NCI-H2171 treated with DMSO at 0.1 percent for 48 hours (cell line): ENCODE measurements at regions not wholly inside any gene's neighbourhood (a gene's known extent, or its start where the extent isn't known, plus 50 kb on each side); places are given as distances from the start of the nearest gene placed in this dataset.

ENCODE experiments used
- DNase-seq: peaks from one replicate; lab custom pipeline; 2025; lab: John Stamatoyannopoulos, UW

DNA sequence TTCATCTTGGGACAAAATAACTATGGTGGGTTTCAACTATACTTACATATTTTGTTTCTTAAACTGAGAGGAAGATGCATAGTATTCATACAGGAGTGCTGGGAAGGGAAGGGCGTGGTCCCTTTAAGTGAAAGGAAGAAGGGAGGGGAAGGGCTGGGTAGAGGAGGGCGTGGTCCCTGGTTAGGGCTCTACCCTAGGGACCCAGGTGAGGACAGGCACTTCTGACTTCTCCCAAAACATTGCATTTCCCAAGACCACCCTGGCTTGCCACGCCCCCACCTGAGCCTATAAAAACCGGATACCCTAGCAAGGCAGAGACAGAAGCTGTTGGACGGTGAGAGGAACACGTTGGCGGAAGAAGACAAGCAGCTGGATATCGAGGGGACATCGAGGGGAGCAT lies 157.6 kb upstream of the PLXNA4 start:
- DNase-seq, result no peak

DNA sequence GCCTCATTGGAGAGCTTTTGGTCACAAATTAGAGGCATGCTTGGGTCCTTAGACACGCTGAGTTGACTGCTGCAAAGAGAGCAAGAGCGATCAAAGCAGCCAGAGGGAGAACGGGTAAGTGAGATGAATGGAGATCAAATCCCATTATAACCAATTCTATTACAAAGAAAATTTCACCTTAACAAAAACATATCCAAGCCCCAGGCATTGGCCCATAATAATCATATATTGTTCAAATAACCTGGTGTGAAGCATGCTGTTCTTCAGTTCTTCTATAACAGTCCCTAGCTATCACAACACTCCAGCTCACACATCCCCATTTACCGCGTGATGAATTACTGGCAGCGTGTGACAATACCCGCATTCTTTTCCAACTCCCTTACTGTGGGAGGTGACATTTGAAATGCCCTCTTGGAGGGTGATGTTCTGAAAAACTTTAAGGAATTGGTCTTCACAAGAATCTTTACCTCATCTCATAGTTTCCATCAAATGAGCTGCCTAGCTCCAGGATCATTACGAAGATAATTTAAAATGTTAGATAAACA lies 156.1 kb upstream of the PLXNA4 start:
- DNase-seq, result no peak

DNA sequence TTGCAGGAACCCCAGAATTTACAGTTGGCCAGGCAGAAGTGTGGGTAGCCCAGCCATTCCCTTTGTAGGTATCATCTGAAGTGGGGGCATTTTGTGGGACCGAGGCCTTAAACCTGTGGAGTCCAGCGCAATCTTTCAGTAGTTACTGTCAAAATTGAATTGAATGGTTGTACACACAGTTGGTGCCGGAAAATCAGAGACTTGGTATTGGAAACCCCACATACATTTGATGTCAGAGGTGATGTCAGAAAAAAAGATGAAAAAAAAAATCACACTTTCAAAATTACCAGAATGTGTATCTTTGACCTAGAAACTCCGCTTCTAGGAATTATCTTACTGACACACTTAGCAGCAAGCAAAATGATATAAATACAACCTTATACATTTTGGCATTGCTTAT lies 153.8 kb upstream of the PLXNA4 start:
- DNase-seq, result no peak

DNA sequence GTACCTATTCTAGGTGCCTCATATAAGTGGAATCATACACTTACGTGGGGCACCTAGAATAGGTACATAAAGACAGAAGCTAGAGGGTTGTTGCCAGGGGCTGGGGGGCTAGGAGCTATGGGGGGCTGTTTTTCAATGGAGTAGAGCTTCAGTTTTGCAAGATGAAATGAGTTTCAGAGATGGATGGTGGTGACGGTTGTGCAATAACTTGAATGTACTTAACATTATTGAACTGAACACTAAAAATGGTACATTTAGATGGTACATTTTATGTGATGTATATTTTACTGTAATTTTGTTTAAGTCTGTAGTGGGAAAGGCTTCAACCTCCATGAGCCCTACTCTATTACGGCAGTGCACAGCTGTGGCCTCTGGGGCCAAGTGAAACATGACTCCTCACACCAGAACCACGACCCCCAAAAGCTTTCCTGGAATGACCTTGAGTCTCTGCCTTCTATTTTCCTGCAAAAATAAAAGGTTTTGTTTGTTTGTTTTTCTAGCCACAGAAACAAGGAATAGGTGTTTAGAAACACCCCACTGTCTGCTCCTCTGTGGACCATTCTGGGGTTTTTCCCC lies 147.3 kb upstream of the PLXNA4 start:
- peak; percentile 33 for DNase-seq

DNA sequence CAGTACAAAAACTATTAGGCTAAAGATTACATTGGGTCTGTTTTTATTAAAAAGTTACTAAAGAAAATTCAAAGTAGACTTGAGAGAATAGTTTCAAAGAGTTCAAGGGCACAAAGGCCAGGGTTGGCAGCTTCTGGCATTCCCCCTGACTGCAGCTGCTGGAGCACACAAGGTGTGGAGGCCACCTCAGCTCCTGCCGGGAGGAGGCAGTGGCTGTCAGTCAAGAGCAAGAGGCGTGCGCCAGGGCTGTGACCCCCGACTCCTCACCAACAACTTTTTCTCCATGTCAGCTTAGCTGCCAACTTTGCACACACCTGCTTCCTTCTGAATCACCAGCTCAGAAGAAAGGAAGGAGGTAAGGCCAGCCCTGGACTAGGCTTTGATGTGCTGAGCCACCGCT lies 144.6 kb upstream of the PLXNA4 start:
- no peak for DNase-seq

DNA sequence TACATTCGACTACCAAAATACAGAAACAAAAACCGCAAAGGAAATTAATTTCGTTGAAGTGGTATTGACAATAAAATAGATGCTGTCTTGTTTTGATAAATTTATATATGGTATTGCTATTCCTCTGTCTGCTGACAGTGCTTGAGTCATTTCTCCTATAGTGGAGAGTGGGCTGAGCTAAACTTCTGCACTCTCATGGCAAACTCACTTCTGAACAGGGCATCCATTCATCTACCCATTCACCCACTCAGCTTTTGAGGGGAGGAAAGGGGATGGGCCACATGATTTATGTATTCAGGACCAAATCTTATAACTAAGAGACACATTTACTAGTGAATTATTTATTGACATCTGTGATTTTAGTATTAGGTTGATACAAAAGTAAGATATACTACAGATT lies 137.6 kb upstream of the PLXNA4 start:
- DNase-seq, result no peak

DNA sequence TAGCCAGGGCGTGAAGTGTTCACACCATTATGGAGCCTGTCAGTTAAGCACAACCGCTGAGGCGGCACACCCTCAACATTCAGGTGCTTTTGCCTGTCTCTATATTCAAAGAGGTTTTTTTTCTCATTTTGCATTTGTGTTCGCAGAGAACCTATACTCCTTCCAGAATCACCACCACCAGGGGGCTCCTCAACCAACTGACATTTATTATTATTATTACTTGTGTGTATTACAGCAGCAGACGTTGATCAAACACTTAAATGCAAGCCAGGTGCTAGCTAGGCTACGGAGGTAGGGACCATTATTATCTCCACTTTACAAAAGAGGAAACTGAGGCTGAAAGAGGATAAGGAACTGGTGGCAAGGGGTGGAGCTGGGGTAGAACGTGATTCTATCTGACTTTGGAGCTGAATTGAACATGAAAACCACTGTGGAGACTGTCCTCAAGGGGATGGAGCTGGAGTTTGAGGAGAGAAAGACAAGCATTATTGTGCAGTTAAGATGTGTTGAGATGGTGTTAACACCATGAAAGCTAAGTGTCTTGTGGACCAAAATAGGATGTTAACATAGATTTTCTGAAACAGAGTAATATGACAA lies 133.8 kb upstream of the PLXNA4 start:
- peak; percentile 2 for DNase-seq

DNA sequence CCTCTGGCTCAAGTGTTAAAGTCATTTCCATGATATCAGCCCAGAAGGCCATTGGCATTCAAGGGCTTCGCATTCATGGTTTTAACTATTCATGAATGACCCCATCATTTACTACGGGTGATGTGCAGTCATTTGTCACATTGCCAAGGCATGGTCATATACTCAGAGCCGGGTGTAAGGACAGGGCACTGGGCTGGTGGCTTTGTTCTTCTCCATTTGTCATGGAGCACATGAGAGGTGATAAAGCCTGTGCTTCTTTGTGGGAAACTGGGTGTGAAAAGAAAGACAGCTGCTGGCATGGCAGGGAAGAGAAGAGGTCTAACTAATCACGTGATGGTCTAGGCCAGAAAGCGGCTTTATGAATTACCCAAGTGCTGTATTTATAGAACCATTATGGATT lies 132.2 kb upstream of the PLXNA4 start:
- DNase-seq, result no peak

DNA sequence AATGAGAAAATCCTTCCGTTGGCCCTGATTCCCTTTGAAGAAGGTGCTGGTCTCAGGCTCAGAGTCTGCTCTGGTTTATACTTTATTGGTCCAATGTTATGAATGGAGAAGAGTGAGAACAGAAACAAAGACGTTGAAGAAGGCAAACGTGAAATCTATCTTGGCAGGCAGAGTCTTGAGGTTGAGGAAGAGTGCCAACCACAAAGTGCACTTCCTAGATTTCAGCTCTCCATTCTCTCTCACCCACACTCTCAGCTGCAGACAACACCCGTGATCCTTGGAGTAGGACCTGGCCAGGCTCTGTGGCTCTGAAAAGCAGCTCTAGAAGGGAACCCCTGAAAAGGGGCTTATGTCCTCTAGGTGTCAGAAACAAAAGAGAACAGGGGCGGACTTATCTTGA lies 128.9 kb upstream of the PLXNA4 start:
- no peak for DNase-seq

DNA sequence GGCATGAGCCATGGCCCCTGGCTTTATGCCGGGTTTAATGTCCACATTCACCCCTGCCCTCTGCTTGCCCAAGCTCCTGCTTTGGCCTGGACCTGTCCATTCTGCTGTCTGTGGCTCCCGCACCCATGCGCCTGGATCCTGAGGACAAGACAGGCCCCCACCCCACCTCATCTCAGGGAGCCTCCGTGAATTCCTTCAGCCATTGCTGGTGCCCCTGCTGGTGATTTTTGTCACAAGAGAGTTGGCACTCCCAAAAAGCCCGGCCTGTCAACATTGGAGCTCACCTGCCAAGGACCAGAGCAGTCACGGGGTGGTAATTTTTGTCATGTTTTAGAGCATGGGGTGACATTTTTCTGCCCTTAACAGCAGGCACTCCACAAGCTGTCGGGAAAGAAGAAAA lies 127.5 kb upstream of the PLXNA4 start:
- DNase-seq, result no peak

DNA sequence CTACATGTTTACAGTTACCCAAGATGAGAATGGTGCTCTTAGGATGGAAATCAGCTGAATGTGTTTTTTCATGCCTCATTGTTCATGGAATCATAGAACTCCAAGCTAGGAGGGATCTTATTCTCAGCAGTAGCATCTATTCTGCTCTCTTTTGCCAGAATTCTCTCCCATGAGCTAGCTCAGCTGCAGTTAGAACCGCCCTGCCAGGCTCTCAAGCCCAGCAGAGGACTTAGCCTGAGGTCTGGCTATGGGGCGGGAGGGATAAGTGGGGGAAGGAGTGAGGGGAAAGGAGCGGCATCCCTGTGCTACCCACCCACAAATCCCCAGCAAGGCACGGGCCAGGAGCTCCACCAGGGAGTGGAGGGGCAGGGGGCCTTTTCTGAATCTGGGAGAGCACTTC lies 120.7 kb upstream of the PLXNA4 start:
- no peak for DNase-seq

DNA sequence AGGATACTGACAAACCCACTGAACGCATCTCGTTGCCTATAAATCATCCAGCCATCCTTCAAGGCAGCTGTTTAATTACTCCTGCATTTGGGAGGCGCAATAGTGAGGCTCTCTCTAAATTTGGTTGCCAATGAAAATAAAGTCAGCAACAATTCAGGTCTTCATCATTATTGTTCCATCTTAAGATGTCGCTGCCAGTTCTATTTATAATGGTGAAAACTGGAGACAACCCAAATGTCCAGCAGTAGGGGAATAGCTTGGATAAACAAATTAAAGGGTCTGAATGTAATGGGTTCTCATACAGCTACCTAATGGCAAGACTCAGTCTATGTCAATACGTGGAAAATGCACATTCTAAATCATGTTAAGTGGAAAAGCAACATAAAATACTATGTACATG lies 120.1 kb upstream of the PLXNA4 start:
- DNase-seq, result no peak

DNA sequence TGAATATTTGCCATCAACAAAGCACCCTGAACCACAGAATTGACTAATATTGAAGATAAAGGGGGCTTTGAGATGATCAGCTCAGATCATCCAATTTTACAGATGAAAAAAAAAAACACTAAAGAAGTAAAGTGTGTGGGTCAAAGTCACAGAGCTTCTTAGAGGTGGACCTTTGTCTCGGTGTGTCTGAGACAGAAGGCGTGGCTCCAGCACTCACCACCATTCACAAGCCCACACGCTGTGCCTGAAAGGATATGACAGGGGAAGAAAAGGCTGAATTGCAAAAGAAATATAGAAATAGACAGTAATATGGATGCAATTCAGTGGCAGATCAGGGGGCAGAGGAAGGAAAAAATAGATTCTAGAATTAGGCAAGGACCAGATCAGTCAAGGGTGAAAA lies 114.9 kb upstream of the PLXNA4 start:
- DNase-seq, result no peak

DNA sequence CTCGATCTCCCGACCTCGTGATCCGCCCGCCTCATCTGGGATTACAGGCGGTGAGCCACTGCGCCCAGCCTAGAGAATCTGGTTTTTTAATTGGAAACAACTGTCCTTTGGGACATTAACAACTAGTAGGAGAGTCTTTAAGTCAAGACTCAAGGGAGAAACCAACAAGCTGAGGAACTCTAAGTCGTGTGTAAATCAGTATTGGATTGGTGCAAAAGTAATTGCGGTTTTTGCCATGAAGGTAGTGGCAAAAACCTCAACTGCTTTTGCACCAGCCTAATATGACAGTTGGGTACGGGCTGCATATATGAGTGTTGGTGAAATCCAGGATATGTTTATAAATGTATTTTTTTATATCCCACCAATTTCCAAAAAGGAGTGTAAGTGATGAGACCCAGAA lies 113.9 kb upstream of the PLXNA4 start:
- DNase-seq, result no peak

DNA sequence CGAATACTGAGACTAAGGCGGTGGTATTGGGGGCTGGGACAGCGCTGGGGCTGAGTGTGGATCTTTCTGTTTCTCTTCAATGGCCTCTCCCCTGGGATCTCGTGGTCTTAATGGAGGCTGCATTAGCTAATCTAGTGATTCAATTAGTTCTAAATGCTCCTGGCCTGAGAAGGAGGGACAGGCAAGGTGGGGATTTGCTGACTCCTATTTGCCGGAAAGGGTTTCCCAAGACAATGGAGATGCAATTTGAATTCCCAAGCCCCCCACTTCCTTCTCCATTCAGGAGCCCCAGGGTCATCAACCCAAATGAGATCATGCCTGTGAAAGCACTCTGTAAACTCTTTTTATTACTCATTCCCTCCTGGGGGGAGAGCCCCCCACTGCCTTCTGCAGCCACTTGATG lies 111.7 kb upstream of the PLXNA4 start:
- no peak for DNase-seq

DNA sequence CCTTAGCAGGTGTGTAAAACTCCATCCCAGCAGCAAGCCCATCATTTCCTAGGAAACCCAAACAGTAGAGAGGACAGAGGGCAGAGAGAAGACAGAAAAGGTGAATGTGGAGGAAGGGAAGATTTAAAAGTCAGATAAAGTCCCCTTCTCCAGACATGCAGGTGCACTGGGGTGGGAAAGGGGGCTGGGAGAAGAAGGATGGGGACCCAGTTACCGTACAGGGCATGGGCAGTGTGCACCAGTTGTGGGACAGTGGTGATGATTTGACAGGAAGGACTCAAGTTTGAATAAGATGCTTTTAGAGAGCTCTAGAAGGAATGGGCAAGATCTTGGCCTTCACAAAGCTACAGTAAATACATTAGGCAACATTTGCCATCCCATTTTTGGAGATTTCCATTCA lies 110.7 kb upstream of the PLXNA4 start:
- no peak for DNase-seq

DNA sequence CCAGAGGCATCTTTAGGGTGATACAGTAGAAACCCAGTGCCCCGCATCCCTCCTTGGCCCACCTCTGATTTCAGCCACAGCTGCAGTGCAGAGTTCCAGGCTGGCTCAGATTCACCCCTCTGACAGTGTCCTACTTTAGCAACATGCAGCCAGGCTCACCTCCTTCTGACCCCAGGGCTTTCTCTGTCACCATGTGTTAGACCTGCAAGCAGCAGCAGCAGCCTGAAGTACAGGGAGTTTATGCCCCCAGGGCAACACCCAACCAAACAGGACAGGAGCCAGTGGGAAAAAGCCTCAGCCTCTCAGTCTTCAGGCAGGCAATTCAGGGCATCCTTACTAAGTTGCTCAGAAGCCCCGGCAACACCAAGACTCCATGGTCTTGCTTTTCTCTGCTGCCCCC lies 109.0 kb upstream of the PLXNA4 start:
- DNase-seq, result no peak

DNA sequence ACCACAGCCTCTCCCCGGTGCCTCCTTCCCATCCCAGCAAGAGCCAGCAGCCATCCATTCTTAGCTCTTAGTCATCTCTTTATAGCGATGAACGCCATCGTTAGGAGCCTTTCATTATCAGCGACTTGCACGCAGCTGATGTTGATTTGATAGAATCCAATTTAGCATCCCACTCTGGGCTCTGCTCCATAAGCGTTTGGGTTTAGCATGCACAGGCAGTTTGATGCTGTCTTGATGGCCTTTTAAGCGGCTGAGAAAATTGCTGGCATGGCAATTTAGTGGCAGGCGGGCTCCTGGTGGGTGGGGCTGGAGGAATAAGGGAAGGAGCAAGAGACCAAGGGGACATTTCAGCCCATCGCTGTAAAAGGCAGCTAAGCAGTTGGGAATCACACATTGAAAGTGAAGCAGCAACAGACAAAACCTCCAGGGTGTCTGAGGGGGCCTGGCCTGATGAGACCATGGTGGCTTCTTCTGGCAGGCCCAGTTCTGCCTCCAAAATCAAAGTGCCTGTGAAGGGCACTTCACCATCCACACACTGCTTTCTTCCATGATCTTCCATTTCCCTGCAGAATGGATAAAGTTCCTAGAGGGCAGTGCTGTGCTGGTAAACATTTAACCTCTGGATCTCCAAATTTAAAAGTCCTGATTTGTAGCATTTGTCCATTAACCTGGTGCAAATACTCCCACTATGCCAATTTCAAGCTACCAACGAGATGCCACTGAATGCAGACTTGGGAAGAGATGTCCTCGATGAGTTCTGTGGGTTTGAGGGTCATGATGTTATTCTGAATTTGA lies 107.8 kb upstream of the PLXNA4 start:
- DNase-seq, result no peak

DNA sequence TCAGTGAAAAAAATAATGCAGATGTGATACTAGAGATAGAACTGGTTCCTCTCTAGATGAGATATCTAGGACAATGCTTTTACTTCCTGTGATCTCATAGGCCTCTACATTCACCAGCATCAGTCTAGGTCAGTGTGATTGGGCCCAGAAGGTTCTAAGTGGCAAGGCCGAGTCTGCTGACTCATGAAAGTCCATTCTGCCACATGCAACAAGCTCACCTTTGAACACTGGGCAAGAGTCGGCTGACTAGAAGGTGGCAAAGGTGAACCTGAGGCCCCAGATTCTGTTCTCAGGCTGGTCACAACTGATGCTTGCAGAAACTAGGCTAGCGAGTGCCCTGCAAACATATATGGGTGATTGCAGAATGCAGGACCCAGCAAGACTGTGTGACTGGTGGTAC lies 105.7 kb upstream of the PLXNA4 start:
- no peak for DNase-seq

DNA sequence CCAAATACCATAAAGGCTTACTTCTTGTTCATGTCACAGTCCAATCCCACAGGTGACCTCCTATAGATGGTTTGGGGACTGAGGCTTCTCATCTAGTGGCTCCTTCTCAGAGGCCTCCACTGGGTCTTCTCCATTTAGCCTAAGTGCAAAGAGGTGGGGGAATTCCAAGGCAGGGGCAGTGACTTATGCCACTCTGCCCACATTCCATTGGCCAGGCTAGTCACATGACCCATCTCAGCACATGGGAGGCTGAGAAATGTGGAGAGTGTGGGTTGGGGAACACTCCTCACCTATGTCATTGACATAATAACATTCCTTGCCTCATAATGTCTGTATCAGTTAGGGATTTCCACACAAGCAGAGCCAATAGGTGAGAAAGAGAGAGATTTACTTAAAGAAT lies 104.3 kb upstream of the PLXNA4 start:
- no peak for DNase-seq

DNA sequence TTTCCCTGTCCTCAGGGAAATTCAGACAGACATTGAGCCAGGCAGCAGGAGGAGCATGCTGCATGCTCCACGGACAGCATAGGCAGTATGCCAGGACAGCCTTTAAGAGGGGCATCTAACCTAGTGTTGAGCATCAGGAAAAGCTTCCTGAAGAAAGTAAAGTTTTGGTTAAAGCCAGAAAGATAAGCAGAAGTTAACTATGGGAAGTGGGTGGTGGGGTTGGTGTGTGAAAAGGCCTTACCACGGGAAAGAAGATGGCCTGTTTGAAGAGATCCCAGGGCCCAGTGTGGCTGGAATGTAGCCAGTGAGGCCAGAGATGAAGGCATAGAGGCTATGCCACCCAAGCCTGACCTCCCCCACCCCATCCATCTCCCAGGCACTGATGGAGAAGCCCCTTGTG lies 102.4 kb upstream of the PLXNA4 start:
- no peak for DNase-seq

DNA sequence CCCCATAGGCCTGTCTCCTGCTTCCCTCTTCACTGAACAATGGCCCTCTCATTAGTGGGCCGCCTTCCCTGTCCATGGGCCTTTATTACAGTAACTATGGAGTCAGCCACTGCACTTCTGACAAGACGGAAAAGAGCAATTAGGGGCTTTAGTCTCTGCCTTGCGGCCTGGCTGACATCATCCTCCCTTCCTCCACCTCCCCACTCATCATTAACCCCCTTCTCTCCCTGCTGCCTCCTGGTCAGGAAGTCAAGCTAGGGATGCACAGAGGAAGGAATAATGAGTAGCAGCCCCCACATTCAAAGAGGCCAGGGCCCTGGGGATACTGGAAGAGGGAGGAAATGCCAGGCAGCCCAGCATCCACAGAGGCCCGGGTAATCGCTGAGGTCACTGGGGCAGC lies 101.6 kb upstream of the PLXNA4 start:
- DNase-seq, result no peak

DNA sequence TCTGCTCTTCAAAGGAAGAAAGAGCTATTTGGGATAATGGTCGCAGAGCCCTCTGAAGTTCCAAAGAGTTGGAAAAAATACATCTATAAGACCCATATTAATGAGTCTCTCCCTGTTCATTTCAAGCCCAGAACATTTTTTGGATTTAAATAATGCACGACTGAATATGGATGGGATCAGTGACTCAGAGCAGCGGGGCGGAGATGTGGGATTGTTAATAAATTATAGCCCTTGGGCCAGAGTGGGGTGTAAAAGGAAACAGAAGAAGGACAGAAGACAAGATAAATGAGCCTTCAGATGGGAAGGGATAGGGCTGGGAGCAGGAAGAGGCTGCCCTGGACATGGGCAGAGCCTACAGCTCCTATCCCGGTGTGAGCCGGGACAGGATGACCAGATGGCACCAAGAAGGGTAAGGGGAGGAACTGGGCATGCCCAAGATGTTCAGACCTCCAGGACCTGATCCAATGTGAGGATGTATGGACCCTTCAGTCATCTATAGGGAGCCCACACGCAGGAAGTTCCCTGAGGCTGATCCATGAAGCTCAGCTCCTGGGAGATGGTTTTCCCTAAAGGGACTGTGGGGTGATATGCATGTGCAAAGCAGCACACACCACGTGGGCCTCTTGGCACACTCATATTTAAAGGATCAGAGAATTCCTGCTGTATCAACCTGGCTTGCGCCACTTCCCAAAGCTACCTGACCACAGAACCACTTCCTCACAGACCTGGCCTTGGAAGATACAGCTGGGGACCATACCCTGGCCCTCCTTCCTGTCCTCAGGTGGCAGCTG lies 96.1 kb upstream of the PLXNA4 start:
- DNase-seq, result no peak
